Loucy (cell line): ENCODE measurements at regions not wholly inside any gene's neighbourhood (a gene's known extent, or its start where the extent isn't known, plus 50 kb on each side); places are given as distances from the start of the nearest gene placed in this dataset.

Experiments
- CTCF ChIP-seq: fragments of 200-600 bp; sonication (generic); conservative IDR thresholded peaks from 2 replicates; pipeline ENCODE4 v1.5.1; 2014; ENCODE audit warnings: mild to moderate bottlenecking, antibody characterized with exemption, low read length
- EZH2phosphoT487 ChIP-seq: fragments of 200-600 bp; IDR thresholded peaks from 2 replicates; pipeline ENCODE4 v1.6.1; 2018; ENCODE audit warnings: antibody characterized with exemption, mild to moderate bottlenecking, moderate library complexity, borderline replicate concordance

GRCh38 chr5:30380228-30380627, 813.3 kb upstream of the CDH6 start:
- no peak for TF ChIP-seq CTCF
- no peak for TF ChIP-seq EZH2phosphoT487
